Stimulated activated CD4-positive, alpha-beta T cell treated with anti-CD3 and anti-CD28 coated beads, Interleukin-12 subunit alpha, Interleukin-12 subunit beta, amount 100 ng/mL, for 24 hours (primary cell): ENCODE measurements at regions not wholly inside any gene's neighbourhood (a gene's known extent, or its start where the extent isn't known, plus 50 kb on each side); places are given as distances from the start of the nearest gene placed in this dataset.

Experiments used
- DNase-seq, 2 experiments: peaks; one replicate each; pipeline ENCODE4 v3.0.0-alpha.2; 2020; ENCODE audit warnings: low read depth in 2 of 2

DNA sequence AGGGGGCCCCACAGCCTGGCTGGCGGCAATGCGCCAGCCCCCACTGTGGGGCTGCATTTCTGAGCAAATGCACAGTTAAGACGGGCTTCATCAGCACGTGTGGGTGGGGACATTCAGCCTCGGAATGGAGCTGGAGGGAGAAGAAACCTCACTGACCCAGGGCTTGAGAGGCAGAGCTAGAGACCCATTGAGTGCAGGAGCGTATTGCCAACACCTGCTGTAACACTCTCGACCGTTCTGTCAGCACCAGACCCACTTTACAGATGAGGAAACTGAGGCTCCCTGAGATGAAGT, 200.9 kb upstream of the RAB6C start:
- DNase-seq = no peak

GRCh38 chr2:129779783-129780182, 199.7 kb upstream of the RAB6C start:
- DNase-seq = no peak

GRCh38 chr2:129780316-129781270, 198.9 kb upstream of the RAB6C start:
- DNase-seq = no peak

- DNase-seq = no peak
These were observed 197.5 kb upstream of the RAB6C start for GRCh38 chr2:129781749-129782632.

GRCh38 chr2:129782633-129782990, 196.9 kb upstream of the RAB6C start:
- no peak for DNase-seq

DNA sequence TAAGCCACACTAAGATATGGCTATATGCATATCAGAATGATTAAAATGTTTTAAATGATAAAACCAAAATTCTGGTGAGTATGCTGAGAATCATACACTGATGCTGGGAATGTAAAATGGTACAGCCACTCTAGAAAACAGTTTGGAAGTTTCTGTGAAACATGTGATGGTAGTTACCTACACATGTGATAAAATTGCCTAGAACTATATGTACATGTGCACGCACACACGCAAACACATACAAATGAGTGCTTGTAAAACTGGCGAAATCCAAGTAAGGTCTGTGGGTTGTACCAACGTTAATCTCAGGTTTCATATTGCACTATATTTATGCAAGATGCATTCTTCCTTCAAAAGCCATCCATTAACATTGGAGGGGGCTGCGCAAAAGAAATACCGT, 195.0 kb upstream of the RAB6C start:
- DNase-seq = no peak

- no peak for DNase-seq
These were observed 187.8 kb upstream of the RAB6C start for GRCh38 chr2:129791712-129792111.

DNA sequence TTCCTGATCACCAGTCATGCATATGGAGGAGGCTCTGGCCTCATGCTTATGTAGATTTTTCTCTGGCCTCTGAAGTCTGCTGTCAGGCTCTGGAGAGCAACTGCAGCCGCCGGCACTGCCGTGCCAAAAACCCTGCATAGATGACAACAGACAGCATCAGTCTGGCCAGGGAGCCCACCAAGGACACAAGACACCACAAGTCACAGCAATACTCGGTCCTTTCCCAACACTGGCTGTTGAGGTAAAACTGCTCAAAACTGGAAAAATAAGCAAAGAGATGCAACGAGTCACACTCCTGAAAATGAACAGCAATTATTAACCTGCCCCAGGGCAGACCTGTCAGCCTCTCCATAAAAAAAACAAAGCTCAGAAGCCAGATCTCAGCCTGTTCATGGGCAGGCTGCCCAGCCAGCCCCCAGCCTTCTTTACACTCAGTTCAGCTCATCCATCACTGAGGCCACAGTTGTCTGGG, 186.0 kb upstream of the RAB6C start:
- DNase-seq = no peak

GRCh38 chr2:129794116-129794515, 185.3 kb upstream of the RAB6C start:
- DNase-seq = no peak

DNA sequence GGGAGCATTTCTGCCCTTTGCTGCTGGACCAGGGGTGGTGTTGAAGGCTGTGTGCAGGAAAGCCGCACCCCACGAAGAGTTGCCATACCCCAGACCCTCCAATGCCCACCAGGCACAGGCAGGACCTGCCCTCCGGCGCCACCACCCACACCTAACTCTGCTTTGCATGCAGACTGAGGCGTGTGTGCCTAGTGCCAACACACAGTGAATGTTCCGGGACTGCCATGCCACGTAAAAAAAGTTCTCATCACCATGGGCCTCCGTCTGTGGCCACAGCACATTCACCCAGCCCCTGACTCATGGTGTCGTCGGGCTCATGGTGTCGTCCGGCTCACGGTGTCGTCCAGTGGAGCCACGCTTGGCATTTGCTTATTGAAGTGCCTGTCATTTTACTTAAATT, 184.9 kb upstream of the RAB6C start:
- no peak for DNase-seq

GRCh38 chr2:129796225-129796624, 183.2 kb upstream of the RAB6C start:
- no peak for DNase-seq

- no peak for DNase-seq
These were observed 182.5 kb upstream of the RAB6C start for GRCh38 chr2:129796801-129797488.

GRCh38 chr2:129797489-129798300, 181.8 kb upstream of the RAB6C start:
- no peak for DNase-seq

DNA sequence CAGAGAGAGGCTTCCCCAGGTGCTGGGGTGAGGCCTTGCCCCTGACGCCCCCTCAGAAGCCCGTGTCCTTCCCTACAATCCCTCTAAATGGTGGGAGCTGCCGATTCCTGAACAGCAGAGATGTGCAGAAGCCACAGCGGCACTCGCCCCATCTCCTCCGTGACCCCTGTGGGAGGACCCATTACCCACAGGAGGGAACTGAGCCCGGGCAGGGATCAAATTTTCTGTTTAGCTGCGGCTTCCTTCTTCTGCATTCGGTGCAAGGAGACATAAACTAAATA, 181.2 kb upstream of the RAB6C start:
- DNase-seq = no peak

- no peak for DNase-seq
These were observed 180.8 kb upstream of the RAB6C start for GRCh38 chr2:129798626-129799025.

- DNase-seq = no peak
These were observed 180.2 kb upstream of the RAB6C start for GRCh38 chr2:129799036-129799958.

DNA sequence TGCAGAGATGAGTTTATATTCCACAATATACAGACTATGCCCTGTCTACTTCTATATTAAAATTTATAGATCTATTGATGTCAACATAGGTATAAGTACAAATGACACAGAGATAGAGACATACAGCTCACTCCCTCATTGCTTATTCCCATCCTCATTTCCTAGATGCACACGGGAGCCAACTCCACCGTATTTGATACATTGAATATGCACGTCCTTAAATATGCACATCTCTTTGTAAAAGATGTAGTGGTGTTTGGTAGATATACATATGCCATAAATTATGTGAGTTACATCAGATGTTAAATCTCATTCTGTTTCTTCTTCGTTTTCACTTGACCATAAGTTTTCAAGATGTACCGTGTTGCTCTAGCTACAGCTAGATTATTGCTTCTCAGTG, 179.2 kb upstream of the RAB6C start:
- DNase-seq = no peak

GRCh38 chr2:129800686-129801085, 178.8 kb upstream of the RAB6C start:
- DNase-seq = no peak

DNA sequence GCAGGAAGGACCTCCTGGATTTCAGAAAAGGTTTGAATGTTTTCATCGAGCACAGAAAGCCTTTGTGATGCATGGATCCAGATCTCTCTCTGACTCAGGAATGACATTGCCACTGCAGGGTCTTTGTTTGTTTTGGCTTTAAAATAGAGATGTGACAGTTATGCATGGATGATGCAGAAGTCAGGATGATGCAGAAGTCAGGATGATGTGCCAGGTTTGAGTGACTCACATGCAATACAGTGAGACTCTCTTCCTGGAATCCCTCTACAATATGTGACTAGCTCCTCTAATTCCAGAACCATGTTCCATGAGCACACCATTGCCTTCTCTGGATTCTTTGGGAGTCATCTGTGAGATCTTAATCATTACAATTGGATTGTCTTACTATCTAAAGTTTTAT, 177.9 kb upstream of the RAB6C start:
- DNase-seq = no peak

GRCh38 chr2:129802290-129802689, 177.2 kb upstream of the RAB6C start:
- DNase-seq = no peak

DNA sequence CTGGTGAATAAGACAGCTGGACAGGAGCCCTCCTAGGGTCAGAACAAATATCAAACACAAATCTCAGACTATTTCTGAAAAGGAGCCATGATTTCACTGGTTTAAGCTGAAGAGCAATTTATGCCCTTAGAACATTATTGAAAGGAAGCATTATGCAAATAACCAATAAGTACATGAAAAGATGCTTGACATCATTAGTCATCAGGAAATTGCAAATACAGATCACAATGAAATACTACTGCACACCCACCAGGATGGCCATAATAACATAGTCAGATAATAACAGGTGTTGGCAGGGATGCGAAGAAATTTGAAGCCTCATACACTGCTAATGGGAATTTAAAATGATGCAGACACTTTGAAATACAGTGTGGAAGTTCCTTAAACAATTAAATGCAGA, 176.4 kb upstream of the RAB6C start:
- no peak for DNase-seq
